ENCODE measurements at regions not wholly inside any gene's neighbourhood (a gene's known extent, or its start where the extent isn't known, plus 50 kb on each side); places are given as distances from the start of the nearest gene placed in this dataset.

DNA sequence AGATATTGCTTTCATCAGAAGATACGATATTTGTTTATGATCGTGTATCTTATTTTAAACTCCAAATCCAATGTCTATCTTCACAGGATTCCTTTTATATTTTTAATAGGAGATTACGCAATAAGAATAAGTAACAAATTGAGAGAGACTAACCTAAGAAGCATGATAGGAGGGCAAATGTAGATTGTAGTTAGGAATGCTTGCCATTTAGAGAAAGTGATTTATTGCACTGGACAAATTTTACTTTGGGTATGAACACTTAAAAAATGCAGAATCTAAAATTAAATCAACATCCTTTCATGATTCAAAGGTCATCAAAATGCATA is 563.4 kb upstream of the POU3F3 start:
- no peak for DNase-seq

DNA sequence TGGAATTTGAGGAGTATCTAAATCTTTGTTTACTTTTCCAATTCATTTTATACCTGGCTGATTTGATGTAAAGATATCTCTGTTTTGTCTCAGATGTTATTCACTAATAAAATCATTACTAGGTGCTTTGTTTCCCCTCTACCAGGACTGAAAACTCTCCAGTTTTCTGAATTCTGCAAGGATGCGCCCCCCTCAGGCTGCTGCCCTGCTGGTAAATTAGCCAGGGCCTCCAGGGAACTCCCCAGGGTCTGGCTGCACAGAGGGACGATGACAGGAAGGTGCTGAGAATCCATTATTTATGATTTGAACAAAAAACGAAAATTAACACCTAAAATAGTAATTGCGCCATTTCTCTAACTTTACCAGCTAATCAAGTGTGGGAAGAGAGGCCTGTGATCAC is 541.2 kb upstream of the POU3F3 start:
- DNase-seq = no peak

GRCh38 chr2:104318001-104318665 is 535.8 kb upstream of the POU3F3 start:
- DNase-seq = no peak

- DNase-seq = peak in 14 of 56 donors; percentile 2 to 10 (median 4)
Observed at GRCh38 chr2:104321116-104321795, 532.7 kb upstream of the POU3F3 start.

DNA sequence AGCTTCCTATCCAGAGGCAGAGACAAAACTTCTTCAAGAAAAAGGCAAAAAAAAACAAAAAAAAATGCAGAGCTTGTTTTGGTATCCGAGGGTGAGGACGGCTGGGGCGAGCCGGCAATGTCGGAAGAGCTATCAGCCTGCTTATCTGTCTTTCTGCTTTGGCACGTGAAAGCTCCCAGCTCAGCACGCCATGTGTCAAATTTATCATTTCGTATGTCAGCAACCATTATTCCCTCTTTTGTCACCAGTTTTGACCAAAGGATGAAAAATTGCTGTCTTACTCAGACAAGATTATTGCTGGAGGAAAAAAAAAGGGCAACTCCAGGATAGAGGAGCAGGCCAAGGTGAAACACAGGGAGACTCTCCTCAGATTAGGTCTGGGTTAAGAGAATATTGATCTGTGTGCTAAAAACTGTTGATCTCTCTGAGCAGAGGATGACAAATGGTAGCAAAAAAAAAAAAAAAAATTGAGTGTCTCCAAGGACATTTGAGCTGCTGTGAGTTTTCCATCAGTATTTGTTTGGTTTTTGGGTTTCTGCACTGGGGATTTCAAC is 532.0 kb upstream of the POU3F3 start:
- DNase-seq = no peak

DNA sequence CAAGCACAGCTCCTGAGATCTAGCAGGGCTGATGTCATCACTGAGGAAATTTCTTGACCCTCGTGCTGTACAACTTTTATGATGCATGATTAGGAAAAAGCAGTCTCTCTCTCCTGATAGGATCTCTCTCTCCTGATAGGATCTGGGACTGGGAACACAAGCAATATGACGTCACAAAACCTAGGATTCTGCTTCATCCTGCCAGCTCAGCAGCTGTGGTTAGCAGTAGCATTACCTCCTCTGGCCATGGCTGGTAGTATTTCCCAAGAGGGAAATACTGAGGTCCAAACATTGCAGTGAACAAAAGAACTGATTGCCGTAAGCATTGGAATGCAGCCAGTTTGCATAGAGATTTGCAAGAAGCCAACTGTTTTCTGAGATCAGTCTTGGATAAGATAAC is 521.2 kb upstream of the POU3F3 start:
- peak in 1 of 56 donors; percentile 26 for DNase-seq

DNA sequence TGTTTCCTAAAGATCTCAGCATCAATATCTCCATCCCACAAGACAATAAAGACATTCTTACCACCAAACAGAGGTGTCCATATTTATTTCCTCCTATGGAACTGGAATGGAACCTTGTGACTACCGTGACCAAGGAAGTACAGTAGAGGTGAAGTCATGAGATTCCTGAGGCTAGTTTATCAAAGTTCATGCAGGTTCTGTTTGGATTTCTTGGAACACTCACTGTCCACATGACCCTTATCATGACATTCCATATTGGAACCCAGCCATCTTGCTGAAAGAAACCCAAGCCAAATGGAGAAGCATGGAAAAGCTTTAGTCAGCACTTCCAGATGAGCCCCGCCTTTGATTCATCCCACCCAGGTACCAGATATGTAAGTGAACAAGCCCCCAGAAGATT is 516.0 kb upstream of the POU3F3 start:
- no peak for DNase-seq

DNA sequence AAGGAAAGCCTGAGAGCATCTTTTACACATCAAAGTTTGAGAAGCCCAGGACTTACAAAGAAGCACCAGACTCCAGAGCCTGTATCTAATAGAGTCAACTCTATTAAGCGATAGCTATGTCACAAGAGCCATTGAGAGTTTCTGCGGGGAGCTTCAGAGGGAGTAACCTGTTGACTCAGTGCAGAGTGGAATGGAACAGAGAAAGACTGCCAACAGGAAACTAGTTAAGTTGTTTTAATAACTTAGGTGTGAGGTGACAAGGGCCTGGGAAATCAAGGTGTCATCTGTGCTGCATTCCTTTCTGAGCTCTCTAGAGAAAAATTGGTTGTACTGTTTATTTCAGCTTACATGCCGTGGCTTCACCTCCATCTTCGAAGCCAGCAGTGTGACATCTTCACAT is 513.8 kb upstream of the POU3F3 start:
- DNase-seq = no peak

DNA sequence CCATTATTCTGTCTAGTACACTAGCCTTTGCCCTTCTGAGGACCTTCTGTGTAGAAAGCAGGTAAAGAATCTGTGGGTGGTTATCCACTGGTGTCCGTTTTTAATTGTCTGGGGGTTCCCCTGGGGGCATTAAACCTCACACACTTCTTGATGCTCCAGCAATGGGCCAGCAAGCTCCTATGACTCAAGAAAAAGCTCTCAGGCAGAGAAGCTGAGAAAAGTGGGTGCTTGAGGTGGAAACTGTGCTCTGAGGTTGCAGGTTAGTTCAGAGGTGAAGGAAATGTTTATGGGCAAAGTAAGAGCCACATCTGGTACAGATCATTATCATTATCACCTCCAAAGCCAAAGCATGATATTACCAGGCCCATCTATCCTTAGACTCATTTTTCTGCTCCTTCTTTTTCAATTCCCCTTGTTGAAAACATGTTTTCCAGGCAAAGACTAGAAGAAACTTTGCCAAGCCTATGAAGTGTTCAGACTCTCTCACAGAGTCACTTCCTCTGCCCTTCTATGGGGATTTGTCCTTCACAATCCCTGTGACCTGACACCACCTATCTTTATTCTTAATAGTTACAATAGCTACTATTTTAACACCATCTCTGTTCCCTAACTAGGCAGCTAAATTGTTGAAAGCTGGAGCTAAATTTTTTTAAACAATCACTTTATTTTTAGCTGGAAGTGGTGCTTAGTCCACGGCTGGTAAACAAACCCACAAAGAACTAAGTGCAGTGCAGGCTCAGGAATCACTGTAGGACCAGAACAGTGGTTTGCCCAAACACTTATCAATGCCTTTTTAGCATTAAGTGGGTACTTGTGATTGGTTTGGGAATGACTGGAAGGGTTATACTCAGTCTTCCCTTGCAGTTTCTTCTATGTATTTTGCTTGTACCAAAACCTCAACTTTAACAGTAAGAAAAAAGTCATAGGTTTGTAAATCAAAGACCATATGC is 512.8 kb upstream of the POU3F3 start:
- no peak for DNase-seq

DNA sequence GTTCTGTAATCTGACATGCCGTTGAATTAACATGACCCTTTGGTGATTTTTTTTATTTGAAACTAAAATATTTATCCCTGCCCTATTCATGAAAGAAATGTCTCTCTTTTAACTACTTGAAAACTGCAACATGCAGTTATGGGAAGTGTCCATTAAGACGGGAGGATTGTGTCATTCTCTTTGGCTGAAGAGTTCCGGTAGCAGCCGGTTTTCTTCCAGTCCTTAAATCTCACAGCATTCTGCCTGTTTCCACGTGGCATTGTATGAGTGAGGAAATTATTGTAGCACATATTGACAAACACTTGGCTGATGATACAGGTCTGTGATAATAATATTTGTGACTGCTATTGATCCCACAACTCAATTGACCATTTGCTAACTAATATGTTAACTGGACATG is 509.6 kb upstream of the POU3F3 start:
- DNase-seq = no peak

- no peak for DNase-seq
Observed at GRCh38 chr2:104344985-104345384, 508.9 kb upstream of the POU3F3 start.

GRCh38 chr2:104358122-104358521 is 495.8 kb upstream of the POU3F3 start:
- no peak for DNase-seq

DNA sequence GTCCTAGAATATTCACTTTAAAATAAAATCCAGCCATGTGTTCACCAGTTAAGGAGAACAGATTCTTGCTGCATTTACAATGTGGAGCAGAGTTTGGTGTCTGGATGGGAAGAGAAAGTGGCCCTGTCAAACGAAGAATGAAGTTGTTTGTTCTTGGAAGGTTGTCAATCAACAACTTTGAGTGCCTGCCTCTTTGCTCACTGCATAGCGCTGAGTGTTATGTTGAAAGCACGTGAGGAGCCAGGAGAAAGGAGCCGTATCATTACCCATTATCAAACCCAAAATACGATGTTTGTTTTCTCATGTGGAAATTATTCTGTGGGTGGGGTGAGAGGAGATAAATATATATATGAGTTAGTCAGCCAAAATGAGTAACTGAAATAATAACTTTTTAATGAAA is 492.5 kb upstream of the POU3F3 start:
- DNase-seq = no peak

DNA sequence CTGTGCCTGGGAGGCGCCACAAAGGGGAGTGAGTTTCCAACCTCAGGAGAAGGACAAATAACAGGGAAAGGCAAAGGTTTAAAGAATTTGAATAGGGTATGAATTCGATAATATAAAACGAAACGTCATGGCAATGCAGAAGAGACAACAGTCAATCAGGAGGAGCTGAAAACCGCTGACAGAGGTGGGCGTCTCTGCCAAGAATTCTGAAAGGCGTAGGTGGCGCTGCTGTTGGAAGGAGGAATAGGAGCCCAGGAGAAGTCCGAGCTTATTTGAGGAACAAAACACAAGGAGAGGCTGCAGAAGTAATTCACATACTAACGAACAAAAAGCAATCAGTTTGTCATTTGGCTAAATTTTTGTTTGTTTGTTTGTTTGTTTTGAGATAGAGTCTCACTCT is 485.8 kb upstream of the POU3F3 start:
- DNase-seq = no peak

DNA sequence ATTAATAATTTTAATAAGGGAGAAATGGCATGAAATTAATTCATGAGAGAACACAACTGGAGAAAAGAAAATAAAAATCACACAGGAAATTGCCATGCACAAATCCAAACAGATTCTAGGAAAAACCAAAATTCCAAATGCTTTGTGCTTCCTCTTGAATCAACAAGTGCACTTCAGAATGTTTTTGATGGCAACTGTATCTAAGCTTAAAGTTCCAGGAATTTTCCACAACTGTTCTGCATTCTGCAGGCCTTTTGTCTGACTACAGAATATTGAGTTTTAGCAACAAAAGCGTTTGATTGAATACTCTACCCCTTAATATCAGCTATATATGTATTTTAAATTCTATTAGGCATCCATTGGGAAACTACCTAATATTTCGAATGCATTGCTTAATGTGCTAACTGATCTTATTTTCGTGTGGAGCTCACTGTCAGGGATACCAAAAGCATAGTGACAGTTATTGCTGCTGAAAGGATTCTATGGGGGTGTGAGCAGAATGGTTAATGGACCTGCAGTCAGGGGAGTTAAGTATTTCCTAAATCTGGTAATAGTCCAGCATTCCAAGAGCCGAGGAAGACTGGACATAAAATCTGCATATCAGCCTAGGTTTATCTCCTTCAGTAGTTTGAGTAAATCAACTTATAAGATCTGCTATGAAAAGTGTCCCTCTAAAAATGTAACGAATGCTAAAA is 482.7 kb upstream of the POU3F3 start:
- DNase-seq = no peak

- DNase-seq = no peak
Observed at GRCh38 chr2:104375206-104375605, 478.7 kb upstream of the POU3F3 start.

DNA sequence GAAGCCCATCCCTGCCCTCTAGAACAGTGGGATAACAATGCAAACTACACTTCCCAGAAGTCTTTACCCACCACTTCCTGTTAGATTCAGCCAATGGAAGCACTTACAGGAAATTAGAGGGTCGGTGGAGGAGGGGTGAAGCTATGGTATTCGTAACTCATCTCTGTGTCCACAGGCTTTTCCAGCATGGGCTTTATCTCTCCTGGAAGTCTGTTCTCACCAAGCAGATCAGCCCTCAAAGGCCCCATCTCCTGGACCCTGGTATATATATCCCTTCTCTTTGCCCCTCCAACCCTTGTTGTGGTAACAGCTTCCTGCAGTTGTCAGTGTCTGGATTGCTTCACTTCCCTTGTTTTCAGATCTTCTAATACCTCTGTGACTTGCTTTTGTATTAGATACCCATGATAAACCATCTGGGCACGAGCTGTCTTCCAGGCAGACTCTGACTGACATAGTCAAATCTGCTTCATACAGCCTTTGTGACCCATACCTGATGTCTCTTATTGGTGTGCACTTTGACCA is 475.0 kb upstream of the POU3F3 start:
- peak in 51 of 56 donors; percentile 2 to 83 (median 41) for DNase-seq

DNA sequence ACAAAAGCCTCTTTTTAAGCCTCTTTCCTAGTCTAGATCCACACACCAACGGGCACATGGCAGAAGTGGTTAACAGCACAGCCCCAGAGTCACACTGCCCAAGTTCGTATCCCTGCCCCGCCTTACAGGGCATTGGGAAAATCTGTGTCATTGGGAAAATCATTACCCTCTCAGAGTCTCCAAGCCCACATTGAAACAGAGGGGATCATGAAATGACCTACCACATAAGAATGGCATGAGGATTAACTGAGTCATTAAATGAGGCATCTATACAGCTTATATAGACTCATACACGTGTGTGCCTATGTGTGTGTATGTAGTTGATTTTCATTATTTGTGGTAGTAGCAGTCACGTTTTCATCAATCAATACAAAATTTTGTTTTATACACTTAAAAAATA is 469.0 kb upstream of the POU3F3 start:
- no peak for DNase-seq

DNA sequence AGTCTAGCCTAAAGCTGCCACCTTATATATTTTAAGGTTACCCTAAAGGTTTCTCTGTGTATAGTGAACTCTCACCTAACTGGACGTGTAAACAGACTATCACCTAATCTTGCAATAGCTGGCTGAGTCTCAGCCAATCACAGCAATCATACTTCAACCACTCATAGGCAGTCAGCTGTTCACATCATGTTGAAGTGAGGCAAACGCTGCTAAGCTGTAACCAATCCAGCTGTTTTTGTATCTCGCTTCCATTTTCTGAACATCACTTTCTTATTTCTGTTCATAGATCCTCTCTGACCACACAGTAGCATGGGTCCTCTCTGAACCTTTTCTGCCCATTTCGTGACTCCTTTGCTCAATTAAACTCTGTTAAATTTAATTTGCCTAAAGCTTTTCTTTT is 468.2 kb upstream of the POU3F3 start:
- DNase-seq = no peak

- no peak for DNase-seq
Observed at GRCh38 chr2:104388296-104388695, 465.6 kb upstream of the POU3F3 start.

GRCh38 chr2:104402825-104403224 is 451.1 kb upstream of the POU3F3 start:
- no peak for DNase-seq
